ENCODE measurements at regions not wholly inside any gene's neighbourhood (a gene's known extent, or its start where the extent isn't known, plus 50 kb on each side); places are given as distances from the start of the nearest gene placed in this dataset.
"Not testable (repeated sequence)": the region's sequence is repeated elsewhere in the genome, so short reads cannot be mapped to it uniquely, and the experiment has no call there.

- Histone ChIP-seq H3K9me3 (ENCODE audit: control extremely low read depth in 1 of 5, control insufficient read depth in 4 of 5, insufficient read depth in 2 of 5, low read depth in 1 of 5, low read length in 4 of 5) (peaks cover 0 to 2% (median 0%) of the 10 kb centered on the region in 5 experiments), H3K4me3 (ENCODE audit: control insufficient read depth in 1 of 7, extremely low read depth in 1 of 7, insufficient read depth in 4 of 7, low read depth in 2 of 7, low read length in 6 of 7) (no peak overlapping the region), H3K27me3 (replicated peaks in 2 of 5; ENCODE audit: control insufficient read depth in 4 of 5, insufficient read depth in 5 of 5, low read length in 4 of 5) (no peaks in the 10 kb centered on the region), H3K36me3 (ENCODE audit: control insufficient read depth in 4 of 4, insufficient read depth in 4 of 4, low read length in 3 of 4) (no peaks in the 10 kb centered on the region), H3K27ac (ENCODE audit: insufficient read depth in 1 of 2, low read depth in 1 of 2, low read length in 2 of 2, poor library complexity in 1 of 2, severe bottlenecking in 2 of 2) (no peak overlapping the region), H3K4me1 (ENCODE audit: control extremely low read depth in 1 of 4, control insufficient read depth in 4 of 4, insufficient read depth in 4 of 4, low read length in 3 of 4) (no peaks in the 10 kb centered on the region)
- no peak for DNase-seq
- CTCF ChIA-PET, result no interaction called here
- WGBS (ENCODE audit: insufficient coverage), result no CpG with 5 or more reads among the region's 2 CpGs
- POLR2A ChIA-PET, result no interaction called here
These were observed 377.5 kb downstream of the ADGRD1 start for GRCh38 chr12:131331148-131331750.

GRCh38 chr12:131332224-131332623 lies 378.5 kb downstream of the ADGRD1 start:
- ChIA-PET CTCF (no interaction called here), POLR2A (no interaction called here)
- Histone ChIP-seq H3K4me1 (ENCODE audit: control extremely low read depth in 1 of 4, control insufficient read depth in 4 of 4, insufficient read depth in 4 of 4, low read length in 3 of 4) (no peaks in the 10 kb centered on the region), H3K4me3 (ENCODE audit: control insufficient read depth in 1 of 7, extremely low read depth in 1 of 7, insufficient read depth in 4 of 7, low read depth in 2 of 7, low read length in 6 of 7) (no peak overlapping the region), H3K36me3 (ENCODE audit: control insufficient read depth in 4 of 4, insufficient read depth in 4 of 4, low read length in 3 of 4) (no peaks in the 10 kb centered on the region), H3K27me3 (replicated peaks in 2 of 5; ENCODE audit: control insufficient read depth in 4 of 5, insufficient read depth in 5 of 5, low read length in 4 of 5) (no peaks in the 10 kb centered on the region), H3K9me3 (ENCODE audit: control extremely low read depth in 1 of 5, control insufficient read depth in 4 of 5, insufficient read depth in 2 of 5, low read depth in 1 of 5, low read length in 4 of 5) (peaks cover 0 to 2% (median 0%) of the 10 kb centered on the region in 5 experiments), H3K27ac (ENCODE audit: insufficient read depth in 1 of 2, low read depth in 1 of 2, low read length in 2 of 2, poor library complexity in 1 of 2, severe bottlenecking in 2 of 2) (no peak overlapping the region)
- 99% methylated on average over 11 of the region's 12 CpGs for WGBS (ENCODE audit: insufficient coverage)
- DNase-seq, result no peak

DNA sequence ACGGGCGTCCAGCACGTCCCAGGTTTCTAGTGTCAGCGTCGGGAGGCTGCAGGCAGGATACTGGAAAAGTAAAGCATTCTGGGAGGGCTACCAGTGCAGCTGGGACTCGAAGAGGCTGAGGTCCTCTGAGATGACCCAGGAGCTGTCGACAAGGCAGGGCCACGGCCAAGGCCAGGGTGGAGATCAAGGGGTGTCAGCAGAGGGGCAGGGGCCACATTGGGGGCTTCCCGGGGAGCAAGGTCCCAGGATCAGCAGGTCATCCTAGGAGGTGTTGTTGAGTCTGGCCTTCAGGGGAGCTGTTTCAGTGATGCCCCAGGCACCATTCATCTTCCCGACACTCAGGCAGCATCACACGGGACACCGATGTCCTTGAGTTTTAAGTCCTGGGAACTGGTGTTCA lies 377.8 kb upstream of the SFSWAP start:
- Histone ChIP-seq H3K9me3 (ENCODE audit: control extremely low read depth in 1 of 5, control insufficient read depth in 4 of 5, insufficient read depth in 2 of 5, low read depth in 1 of 5, low read length in 4 of 5) (peaks cover 0 to 2% (median 0%) of the 10 kb centered on the region in 5 experiments), H3K4me1 (ENCODE audit: control extremely low read depth in 1 of 4, control insufficient read depth in 4 of 4, insufficient read depth in 4 of 4, low read length in 3 of 4) (no peaks in the 10 kb centered on the region), H3K4me3 (ENCODE audit: control insufficient read depth in 1 of 7, extremely low read depth in 1 of 7, insufficient read depth in 4 of 7, low read depth in 2 of 7, low read length in 6 of 7) (no peak overlapping the region), H3K27me3 (replicated peaks in 2 of 5; ENCODE audit: control insufficient read depth in 4 of 5, insufficient read depth in 5 of 5, low read length in 4 of 5) (no peaks in the 10 kb centered on the region), H3K36me3 (ENCODE audit: control insufficient read depth in 4 of 4, insufficient read depth in 4 of 4, low read length in 3 of 4) (no peaks in the 10 kb centered on the region), H3K27ac (ENCODE audit: insufficient read depth in 1 of 2, low read depth in 1 of 2, low read length in 2 of 2, poor library complexity in 1 of 2, severe bottlenecking in 2 of 2) (no peak overlapping the region)
- WGBS (ENCODE audit: insufficient coverage), result 93% methylated on average over 9 of the region's 12 CpGs
- ChIA-PET POLR2A (no interaction called here), CTCF (no interaction called here)
- no peak for DNase-seq

DNA sequence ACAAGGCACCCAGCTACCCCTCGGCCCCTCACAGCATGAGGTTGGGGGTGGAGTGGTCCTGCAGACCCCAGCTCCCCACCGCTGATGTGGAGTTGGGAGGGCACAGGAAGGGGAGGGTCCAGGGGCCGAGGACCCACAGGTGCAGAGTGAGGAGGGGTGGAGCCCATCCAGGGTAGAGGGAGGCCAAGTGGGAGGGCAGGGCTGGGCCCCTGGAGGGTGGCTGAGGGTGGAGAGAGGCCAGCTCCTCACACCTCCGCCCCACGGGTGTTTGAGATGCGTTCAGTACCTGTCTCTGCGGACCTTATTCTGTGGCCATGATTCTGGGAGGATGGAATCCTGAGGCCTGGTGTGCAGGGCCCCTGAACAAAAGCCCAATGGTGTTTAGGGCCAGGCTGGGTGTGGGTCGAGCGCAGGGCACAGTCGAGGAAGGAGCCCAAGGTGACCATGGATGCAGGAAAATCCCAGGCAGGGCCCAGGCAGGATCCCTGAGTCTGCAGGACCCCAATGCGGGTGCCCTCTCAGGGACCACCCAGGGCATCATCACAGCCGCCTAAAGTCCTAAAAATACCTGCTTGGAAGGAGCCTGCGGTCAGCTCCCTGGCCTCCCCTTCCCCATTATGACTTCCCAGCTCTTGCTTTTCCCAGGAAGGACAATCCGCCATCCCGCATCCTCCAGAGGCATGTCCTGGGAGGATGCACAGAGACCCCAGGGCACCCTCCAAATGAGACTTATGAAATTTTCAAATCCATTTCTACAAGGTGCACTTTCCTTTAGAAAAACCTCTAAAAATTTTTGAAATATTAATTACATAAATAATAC lies 377.1 kb upstream of the SFSWAP start:
- 88% methylated on average over 12 of the region's 15 CpGs for WGBS (ENCODE audit: insufficient coverage)
- Histone ChIP-seq H3K4me3 (ENCODE audit: control insufficient read depth in 1 of 7, extremely low read depth in 1 of 7, insufficient read depth in 4 of 7, low read depth in 2 of 7, low read length in 6 of 7) (no peak overlapping the region), H3K9me3 (ENCODE audit: control extremely low read depth in 1 of 5, control insufficient read depth in 4 of 5, insufficient read depth in 2 of 5, low read depth in 1 of 5, low read length in 4 of 5) (peaks cover 0 to 2% (median 0%) of the 10 kb centered on the region in 5 experiments), H3K27ac (ENCODE audit: insufficient read depth in 1 of 2, low read depth in 1 of 2, low read length in 2 of 2, poor library complexity in 1 of 2, severe bottlenecking in 2 of 2) (no peak overlapping the region), H3K4me1 (ENCODE audit: control extremely low read depth in 1 of 4, control insufficient read depth in 4 of 4, insufficient read depth in 4 of 4, low read length in 3 of 4) (no peaks in the 10 kb centered on the region), H3K27me3 (replicated peaks in 2 of 5; ENCODE audit: control insufficient read depth in 4 of 5, insufficient read depth in 5 of 5, low read length in 4 of 5) (no peaks in the 10 kb centered on the region), H3K36me3 (ENCODE audit: control insufficient read depth in 4 of 4, insufficient read depth in 4 of 4, low read length in 3 of 4) (no peaks in the 10 kb centered on the region)
- no peak for DNase-seq
- POLR2A ChIA-PET, result no interaction called here
- CTCF ChIA-PET, result no interaction called here

DNA sequence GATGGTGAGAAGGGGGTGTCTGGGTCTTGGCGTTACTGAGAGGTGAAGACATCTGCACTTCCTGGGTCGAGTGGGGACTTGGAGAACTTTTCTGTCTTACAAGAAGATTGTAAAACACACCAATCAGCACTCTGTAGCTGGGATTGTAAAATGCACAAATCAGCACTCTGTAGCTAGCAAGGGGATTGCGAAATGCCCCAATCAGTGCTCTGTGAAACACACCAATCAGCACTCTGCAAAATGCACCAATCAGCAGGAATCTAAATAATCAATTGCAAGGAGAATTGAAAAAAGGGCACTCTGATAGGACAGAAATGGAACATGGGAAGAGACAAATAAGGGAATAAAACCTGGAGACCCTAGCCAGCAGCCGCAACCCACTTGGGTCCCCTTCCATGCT lies 376.1 kb upstream of the SFSWAP start:
- POLR2A ChIA-PET, result no interaction called here
- Histone ChIP-seq H3K27me3 (replicated peaks in 2 of 5; ENCODE audit: control insufficient read depth in 4 of 5, insufficient read depth in 5 of 5, low read length in 4 of 5) (no peaks in the 10 kb centered on the region), H3K27ac (ENCODE audit: insufficient read depth in 1 of 2, low read depth in 1 of 2, low read length in 2 of 2, poor library complexity in 1 of 2, severe bottlenecking in 2 of 2) (no peak overlapping the region), H3K4me1 (ENCODE audit: control extremely low read depth in 1 of 4, control insufficient read depth in 4 of 4, insufficient read depth in 4 of 4, low read length in 3 of 4) (no peaks in the 10 kb centered on the region), H3K36me3 (ENCODE audit: control insufficient read depth in 4 of 4, insufficient read depth in 4 of 4, low read length in 3 of 4) (no peaks in the 10 kb centered on the region), H3K9me3 (ENCODE audit: control extremely low read depth in 1 of 5, control insufficient read depth in 4 of 5, insufficient read depth in 2 of 5, low read depth in 1 of 5, low read length in 4 of 5) (peaks cover 0 to 2% (median 0%) of the 10 kb centered on the region in 5 experiments), H3K4me3 (ENCODE audit: control insufficient read depth in 1 of 7, extremely low read depth in 1 of 7, insufficient read depth in 4 of 7, low read depth in 2 of 7, low read length in 6 of 7) (no peak overlapping the region)
- no peak for DNase-seq
- CTCF ChIA-PET, result no interaction called here
- 100% methylated on average over 2 of the region's 4 CpGs for WGBS (ENCODE audit: insufficient coverage)

GRCh38 chr12:131335456-131335855 lies 375.4 kb upstream of the SFSWAP start:
- Histone ChIP-seq H3K4me1 (ENCODE audit: control extremely low read depth in 1 of 4, control insufficient read depth in 4 of 4, insufficient read depth in 4 of 4, low read length in 3 of 4) (no peaks in the 10 kb centered on the region), H3K27me3 (replicated peaks in 2 of 5; ENCODE audit: control insufficient read depth in 4 of 5, insufficient read depth in 5 of 5, low read length in 4 of 5) (no peaks in the 10 kb centered on the region), H3K27ac (ENCODE audit: insufficient read depth in 1 of 2, low read depth in 1 of 2, low read length in 2 of 2, poor library complexity in 1 of 2, severe bottlenecking in 2 of 2) (no peak overlapping the region), H3K4me3 (ENCODE audit: control insufficient read depth in 1 of 7, extremely low read depth in 1 of 7, insufficient read depth in 4 of 7, low read depth in 2 of 7, low read length in 6 of 7) (no peak overlapping the region), H3K9me3 (ENCODE audit: control extremely low read depth in 1 of 5, control insufficient read depth in 4 of 5, insufficient read depth in 2 of 5, low read depth in 1 of 5, low read length in 4 of 5) (peaks cover 0 to 2% (median 0%) of the 10 kb centered on the region in 5 experiments), H3K36me3 (ENCODE audit: control insufficient read depth in 4 of 4, insufficient read depth in 4 of 4, low read length in 3 of 4) (no peaks in the 10 kb centered on the region)
- POLR2A ChIA-PET, result no interaction called here
- no peak for DNase-seq
- CTCF ChIA-PET, result no interaction called here
- 97% methylated on average over 3 of the region's 4 CpGs for WGBS (ENCODE audit: insufficient coverage)

- WGBS (ENCODE audit: insufficient coverage), result 94% methylated on average over 2 of the region's 3 CpGs
- CTCF ChIA-PET, POLR2A ChIA-PET: not testable (repeated sequence)
These were observed 373.0 kb upstream of the SFSWAP start for GRCh38 chr12:131337861-131338260.

More at GRCh38 chr12:131337861-131338260, 373.0 kb upstream of the SFSWAP start:
- H3K27ac ChIP-seq (ENCODE audit: insufficient read depth in 1 of 2, low read depth in 1 of 2, low read length in 2 of 2, poor library complexity in 1 of 2, severe bottlenecking in 2 of 2); H3K4me3 ChIP-seq (ENCODE audit: control insufficient read depth in 1 of 7, extremely low read depth in 1 of 7, insufficient read depth in 4 of 7, low read depth in 2 of 7, low read length in 6 of 7); DNase-seq; H3K4me1 ChIP-seq (ENCODE audit: control extremely low read depth in 1 of 4, control insufficient read depth in 4 of 4, insufficient read depth in 4 of 4, low read length in 3 of 4); H3K9me3 ChIP-seq (ENCODE audit: control extremely low read depth in 1 of 5, control insufficient read depth in 4 of 5, insufficient read depth in 2 of 5, low read depth in 1 of 5, low read length in 4 of 5); H3K36me3 ChIP-seq (ENCODE audit: control insufficient read depth in 4 of 4, insufficient read depth in 4 of 4, low read length in 3 of 4); H3K27me3 ChIP-seq (replicated peaks in 2 of 5; ENCODE audit: control insufficient read depth in 4 of 5, insufficient read depth in 5 of 5, low read length in 4 of 5): not testable (repeated sequence)
